HG03025 (cell line): ENCODE measurements at regions not wholly inside any gene's neighbourhood (a gene's known extent, or its start where the extent isn't known, plus 50 kb on each side); places are given as distances from the start of the nearest gene placed in this dataset.
"Not testable (repeated sequence)": the region's sequence is repeated elsewhere in the genome, so short reads cannot be mapped to it uniquely, and the experiment has no call there.

ENCODE experiments used
- ATAC-seq: cut with Tn5 transposase; IDR thresholded peaks from one replicate; pipeline ENCODE4 v1.9.1; 2021; ENCODE audit warnings: mild to moderate bottlenecking, moderate library complexity; ENCODE audit not compliant: unreplicated experiment, low FRiP score

GRCh38 chrX:140343226-140343868 lies 161.5 kb downstream of the SOX3 start:
- no peak for ATAC-seq

DNA sequence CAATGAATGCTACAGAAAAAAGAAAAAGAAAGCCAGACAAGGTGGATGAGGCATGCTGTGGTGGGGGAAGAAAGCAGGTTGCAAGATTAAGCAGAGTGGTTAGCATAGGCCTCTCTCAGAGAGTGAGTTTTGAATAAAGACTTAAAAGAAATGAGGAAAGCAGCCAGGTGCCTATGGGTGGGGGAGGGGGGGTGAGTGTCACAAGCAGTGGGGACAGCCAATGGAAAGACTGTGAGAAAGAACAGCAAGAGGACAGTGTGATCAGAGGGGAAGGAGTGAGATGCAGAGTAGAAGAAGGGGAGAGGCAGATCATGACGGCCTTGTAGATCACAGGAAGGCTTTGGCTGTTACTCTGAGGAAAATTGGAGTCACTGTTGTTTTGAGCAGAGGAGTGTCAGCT lies 162.5 kb downstream of the SOX3 start:
- no peak for ATAC-seq

DNA sequence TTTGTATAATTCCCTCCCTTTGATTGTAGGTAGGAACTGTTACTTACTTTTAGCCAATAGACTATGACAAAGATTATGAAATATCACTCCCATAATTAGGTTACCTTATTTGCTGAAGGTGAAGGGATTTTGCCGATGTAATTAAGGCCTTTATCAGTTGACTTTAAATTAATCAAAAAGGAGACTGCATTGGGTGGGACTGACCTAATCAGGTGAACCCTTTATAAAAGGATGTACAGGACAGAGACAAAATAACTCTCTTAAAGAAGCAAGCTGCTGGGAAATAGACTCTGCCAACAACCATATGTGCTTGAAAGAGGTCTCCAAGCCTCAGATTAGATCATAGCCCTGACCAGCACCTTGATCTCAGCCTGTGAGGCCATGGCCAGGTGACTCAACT lies 167.6 kb downstream of the SOX3 start:
- no peak for ATAC-seq

- no peak for ATAC-seq
Observed at GRCh38 chrX:140318296-140318695, 186.6 kb downstream of the SOX3 start.

DNA sequence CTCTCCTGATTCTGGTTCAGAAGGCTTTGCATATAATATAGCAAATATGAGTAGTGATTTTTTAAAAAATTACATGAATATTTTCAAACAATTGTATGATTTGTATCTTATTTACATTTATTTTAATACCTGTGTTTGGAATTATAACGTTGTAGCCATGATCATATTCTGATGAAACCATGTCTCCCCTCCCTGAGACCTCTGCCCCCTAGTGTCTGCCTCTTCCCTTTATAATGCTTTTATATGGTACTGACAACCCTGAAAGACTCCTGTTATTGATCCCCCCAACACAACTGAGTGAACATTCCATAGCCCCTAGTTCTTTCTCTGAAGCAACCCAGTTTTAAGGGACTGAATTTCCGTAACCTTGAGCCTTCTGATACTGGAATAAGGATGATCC lies 187.4 kb downstream of the SOX3 start:
- ATAC-seq, result no peak

DNA sequence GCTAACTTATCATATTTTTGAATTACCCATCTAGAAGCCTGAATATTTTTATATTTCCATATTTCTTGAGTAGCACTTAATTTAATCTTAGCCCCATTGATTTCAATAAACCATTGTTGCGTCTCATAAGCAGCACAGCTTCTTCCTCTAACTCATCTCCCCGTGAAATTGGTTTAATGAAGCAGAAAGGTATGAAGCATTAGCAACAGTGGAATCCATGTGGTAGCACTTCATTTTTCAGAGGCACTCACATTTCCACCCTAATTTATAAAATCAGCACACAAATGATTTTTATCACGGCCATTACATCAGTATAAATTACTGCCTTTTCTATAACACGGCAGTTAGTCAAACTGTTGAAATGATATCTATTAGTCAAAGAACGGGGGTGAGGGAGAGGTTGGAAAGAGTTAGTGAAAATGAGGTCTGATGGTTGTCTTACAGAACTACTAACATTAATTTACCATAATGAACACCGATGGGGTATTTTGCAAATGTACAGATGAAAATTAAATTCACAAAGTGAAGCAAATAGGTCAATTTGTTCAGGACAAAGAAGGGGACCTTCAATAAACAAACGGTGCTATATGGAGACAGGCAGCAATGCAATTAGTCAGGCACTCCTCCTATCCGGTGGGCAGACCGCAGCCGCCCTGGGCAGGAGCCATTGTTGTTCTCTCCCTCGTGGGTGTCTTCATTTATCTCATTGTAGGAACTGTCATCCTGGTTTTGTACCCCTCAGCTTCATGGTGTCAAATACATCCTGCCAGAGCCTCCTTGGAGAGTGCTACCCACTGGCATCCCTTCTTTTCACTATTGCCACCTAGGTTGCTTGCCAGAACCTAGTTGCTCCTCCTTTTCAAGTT lies 205.7 kb downstream of the SOX3 start:
- ATAC-seq, result no peak

- no peak for ATAC-seq
Observed at GRCh38 chrX:140297273-140297672, 207.6 kb downstream of the SOX3 start.

DNA sequence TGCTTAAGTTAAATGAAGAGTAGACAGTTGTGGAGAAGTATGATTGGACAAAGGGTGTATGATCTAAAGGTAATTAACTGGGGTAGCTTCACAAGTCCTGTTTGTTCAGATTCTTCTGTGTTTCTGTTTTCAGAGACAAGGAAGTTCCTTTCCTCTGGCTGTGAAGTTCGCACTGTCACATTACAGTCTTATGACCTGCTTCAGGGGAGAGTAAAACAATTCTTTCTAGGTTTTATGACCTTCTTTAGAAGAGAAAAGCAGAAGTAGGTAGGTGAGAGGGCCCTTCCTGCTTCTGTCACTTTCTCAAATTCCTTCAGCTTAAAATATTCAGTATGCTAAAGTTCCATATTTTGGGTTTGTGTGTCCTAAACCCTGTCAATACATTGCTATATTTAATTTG lies 211.9 kb downstream of the SOX3 start:
- no peak for ATAC-seq

DNA sequence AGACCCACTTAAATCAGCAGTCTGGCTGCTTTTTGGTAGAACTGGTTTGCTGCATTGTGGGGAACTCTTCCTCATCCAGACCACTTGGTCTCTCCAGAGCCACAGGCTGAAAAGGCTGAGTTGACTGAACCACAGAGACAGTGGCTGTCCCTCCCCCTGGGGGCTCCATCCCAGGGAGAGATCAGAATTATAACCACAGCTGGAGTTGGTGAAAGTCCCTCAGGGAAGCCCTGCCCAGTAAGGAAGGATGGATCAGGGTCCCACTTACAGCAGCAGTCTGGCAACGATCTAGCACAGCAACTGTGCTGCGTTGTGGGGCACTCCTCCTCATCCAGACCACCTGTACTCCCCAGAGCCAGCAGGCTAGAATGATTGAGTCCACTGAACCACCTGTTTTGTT lies 212.7 kb downstream of the SOX3 start:
- ATAC-seq, result no peak

GRCh38 chrX:140274811-140275525 lies 229.9 kb downstream of the SOX3 start:
- no peak for ATAC-seq

GRCh38 chrX:140273921-140274320 lies 230.9 kb downstream of the SOX3 start:
- ATAC-seq, result no peak

DNA sequence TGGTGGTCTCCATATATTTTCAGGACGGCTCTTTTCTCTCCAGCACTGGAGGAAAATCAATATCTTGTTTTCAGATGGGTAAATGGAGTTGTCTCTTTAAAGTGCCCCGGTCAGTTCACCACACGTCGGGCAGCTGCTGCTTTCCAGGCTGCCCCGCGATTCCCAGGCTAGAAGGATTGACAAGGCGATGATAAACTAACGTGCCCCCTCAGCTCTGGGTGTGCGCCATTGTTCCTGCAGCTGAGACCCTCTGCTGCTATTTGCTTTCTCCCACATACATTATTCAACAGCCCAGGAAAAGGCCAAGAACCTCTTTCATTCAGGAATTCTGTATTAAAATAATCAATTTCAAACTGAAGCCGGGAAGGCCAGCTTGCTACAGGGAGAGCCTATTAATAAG lies 254.5 kb downstream of the SOX3 start:
- ATAC-seq, result no peak

DNA sequence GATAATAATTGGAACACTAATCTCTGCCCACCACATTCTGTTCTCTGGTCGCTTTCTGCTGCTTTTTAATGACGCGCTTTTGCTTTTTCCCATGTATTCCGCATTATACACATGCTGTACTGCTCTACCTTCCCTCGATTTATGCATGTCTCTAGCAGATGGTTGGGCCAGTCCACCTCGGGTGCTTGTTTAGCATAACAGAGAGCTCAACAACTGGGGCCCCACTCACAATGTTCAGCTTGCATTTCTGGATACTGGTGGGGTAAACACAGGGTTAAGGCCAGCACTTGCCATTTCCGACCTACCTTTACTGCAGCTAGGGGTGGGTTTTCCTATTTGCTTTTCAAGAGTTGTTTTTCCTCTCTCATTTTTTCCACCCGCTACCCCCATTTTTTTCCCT lies 255.8 kb downstream of the SOX3 start:
- ATAC-seq, result no peak

DNA sequence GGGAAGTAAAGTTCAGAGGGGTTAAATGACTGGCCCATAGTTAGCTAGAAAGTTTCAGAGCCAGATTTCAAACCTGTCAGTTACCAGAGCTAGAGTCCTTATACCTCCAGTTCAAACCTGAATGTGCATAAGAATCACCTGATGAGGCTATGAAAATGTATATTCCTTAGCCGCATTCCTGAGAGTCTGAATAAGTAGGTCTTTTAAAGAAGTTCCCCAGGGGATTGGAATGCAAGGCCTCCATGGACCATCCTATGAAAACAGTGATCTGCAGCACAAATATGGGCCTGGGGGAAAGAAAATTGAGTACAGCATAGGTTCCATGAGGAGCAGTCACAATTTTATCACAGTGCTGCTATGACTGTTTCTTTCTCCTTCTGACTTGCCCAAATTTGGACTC lies 263.9 kb upstream of the CXorf66 start:
- no peak for ATAC-seq

DNA sequence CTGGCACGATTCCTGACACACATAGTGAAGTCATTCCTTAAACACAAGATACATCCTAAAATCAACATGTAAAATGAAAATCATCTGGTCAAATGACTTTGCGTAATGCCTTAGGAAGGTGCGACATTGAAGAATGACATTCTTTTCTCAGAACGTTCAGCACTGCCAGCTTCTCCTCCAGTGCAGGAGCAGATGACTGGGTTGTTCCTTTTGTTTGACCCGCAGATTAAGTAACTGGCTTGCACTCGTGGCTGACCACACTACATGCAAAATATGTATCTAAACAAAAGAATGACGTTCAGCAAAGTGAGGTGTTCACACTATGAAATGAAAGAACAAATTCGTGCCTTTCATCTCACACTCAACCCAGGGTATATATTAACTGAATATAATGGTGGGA lies 260.7 kb upstream of the CXorf66 start:
- not testable (repeated sequence) for ATAC-seq

DNA sequence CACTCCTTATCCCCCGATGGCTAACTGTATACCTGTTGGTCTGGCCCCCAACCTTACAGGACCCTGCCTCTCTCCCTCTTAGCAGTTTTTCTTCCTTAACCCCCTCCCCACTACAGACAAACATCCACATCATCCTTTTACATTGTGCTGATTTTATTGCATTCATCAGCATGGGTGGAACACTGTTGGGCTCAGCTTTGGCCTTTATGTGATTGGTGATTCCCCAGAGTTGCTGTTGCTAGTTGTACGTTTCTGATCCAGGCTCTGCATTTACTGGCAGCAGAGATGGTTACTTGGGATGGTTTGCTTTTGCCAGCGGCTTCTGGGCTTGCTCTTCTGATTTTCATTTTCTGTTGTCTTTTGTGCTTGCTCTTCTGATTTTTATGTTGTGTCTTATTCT lies 250.6 kb upstream of the CXorf66 start:
- ATAC-seq, result not testable (repeated sequence)

DNA sequence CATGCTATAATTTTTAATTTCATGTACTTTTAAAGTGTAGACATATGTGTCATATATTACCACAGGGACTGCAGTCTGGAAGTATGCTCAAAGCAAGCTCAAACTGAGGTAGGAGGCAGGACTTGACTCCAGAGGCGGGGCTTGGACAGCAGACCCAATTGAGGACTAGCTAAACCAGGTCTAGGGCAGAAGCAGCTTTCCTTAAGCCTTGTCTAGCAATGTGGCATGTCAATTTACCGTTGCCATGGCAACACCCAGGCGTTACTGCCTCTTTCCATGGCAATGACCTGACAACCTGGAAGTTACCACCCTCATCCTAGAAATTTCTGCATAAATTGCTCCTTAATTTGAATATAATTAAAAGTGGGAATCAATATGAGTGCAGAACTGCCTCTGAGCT lies 249.2 kb upstream of the CXorf66 start:
- ATAC-seq, result not testable (repeated sequence)

DNA sequence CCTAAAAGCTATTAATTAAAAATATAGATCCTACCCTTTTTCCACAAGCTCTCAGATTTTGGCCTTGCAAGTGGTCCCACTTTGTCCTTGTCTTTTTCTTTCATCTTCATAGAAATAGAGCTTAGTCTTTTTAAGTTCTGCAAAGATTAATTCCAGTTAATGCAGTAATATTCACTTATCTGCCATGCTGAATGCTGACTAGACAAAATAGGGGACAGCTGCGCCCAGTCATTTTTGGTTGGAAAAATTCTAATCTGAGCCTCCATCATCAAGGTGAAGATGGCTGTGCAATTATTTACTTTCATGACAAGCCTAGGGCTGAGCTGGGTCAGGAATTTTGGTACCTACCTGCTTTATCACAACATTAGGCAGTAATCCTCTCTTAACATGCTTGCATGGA lies 241.3 kb upstream of the CXorf66 start:
- ATAC-seq, result no peak

- no peak for ATAC-seq
Observed at GRCh38 chrX:140190441-140191108, 225.3 kb upstream of the CXorf66 start.

DNA sequence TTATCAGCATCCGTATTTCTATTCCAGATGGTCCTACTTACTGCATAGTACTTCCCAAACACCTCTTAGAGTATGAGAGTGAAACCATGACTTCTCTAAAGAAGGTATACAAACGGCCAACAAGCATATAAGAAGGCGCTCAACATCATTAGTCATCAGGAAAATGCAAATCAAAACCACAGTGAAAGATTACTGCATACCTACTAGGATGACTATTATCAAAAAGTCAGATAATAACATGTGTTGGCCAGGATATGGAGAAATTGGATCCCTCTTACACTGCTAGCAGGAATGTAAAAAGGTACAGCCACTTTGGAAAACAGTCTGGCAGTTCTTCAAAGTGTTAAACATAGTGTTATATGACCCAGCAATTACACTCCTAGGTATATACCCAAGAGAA lies 215.3 kb upstream of the CXorf66 start:
- ATAC-seq, result no peak

- ATAC-seq, result no peak
Observed at GRCh38 chrX:140177821-140178220, 212.5 kb upstream of the CXorf66 start.
